K562 (cell line): ENCODE measurements at regions not wholly inside any gene's neighbourhood (a gene's known extent, or its start where the extent isn't known, plus 50 kb on each side); places are given as distances from the start of the nearest gene placed in this dataset.

Source experiments
- ATAC-seq: fragments of 200-7000 bp; cut with Tn5 transposase; 3 replicates; pipeline ENCODE4 v1.9.1; 2020; ENCODE audit warnings: moderate library complexity
- BruUV-seq: library from RNA; stranded (reverse); fragments of 400-500 nt; replicated peaks from 2 replicates; lab custom pipeline; 2021; lab: Mats Ljungman, UMichigan
- CTCF ChIA-PET: fragments of 300-600 bp; formaldehyde crosslinking; extraction: SDS; loops from one replicate; lab custom pipeline; 2021; ENCODE audit warnings: low intra/inter-chr PET ratio; lab: Yijun Ruan, JAX
- POLR2A ChIA-PET: fragments of 300-600, 350-650 bp; sonication (Branson Sonifier 250); formaldehyde crosslinking; extraction: SDS; loops from one replicate; lab custom pipeline; 2021; ENCODE audit warnings: antibody characterized with exemption, inconsistent platforms; lab: Yijun Ruan, JAX
- DNase-seq, 4 experiments: peaks; one replicate each; pipeline versions ENCODE4 v3.0.0 to v3.0.0-alpha.2; 2011 to 2018; ENCODE audit warnings: low spot score in 3 of 4, mixed read lengths in 3 of 4; ENCODE audit errors: extremely low read depth in 1 of 4
- FAIRE-seq: peaks from 2 replicates; lab custom pipeline; 2011; peaks lifted over from hg19 to GRCh38; lab: Jason Lieb, UNC
- H2AFZ ChIP-seq: 2 replicates; pipeline ENCODE4 v1.6.0; 2011; ENCODE audit warnings: low read depth, low read length, control low read depth, inconsistent platforms
- H3K27ac ChIP-seq: fragments of 200-600 bp; 3 replicates; pipeline ENCODE4 v1.8.0; 2011; ENCODE audit warnings: low read depth, mild to moderate bottlenecking, control low read depth, inconsistent platforms, low read length, moderate library complexity, mixed read lengths; ENCODE audit errors: extremely low read depth
- H3K27me3 ChIP-seq, 2 experiments: fragments of 300-600 bp in 1 of 2; 2 replicates in 1 of 2; 3 replicates in 1 of 2; pipeline versions ENCODE4 v1.6.0 to v1.8.0; 2011; ENCODE audit warnings: inconsistent platforms in 2 of 2, low read length in 2 of 2, mild to moderate bottlenecking in 1 of 2, mixed read lengths in 1 of 2, moderate library complexity in 1 of 2; ENCODE audit not compliant: control insufficient read depth in 2 of 2, insufficient read depth in 2 of 2
- H3K36me3 ChIP-seq: fragments of 300-600 bp; 3 replicates; pipeline ENCODE4 v1.8.0; 2011; ENCODE audit warnings: mild to moderate bottlenecking, low read length, inconsistent platforms; ENCODE audit not compliant: control insufficient read depth, insufficient read depth
- H3K4me1 ChIP-seq, 2 experiments: fragments of 200-600 bp in 1 of 2; replicated peaks in 1 of 2; 2 replicates in 1 of 2; 3 replicates in 1 of 2; pipeline versions ENCODE4 v1.5.1 to v1.8.0; 2011; ENCODE audit warnings: inconsistent platforms in 2 of 2, low read length in 2 of 2, mild to moderate bottlenecking in 1 of 2, mixed read lengths in 1 of 2, moderate library complexity in 1 of 2; ENCODE audit not compliant: control insufficient read depth in 2 of 2, insufficient read depth in 2 of 2
- H3K4me2 ChIP-seq: 2 replicates; pipeline ENCODE4 v1.6.1; 2011; ENCODE audit warnings: low read length, control low read depth, inconsistent platforms, mixed read lengths; ENCODE audit not compliant: insufficient read depth
- H3K4me3 ChIP-seq: fragments of 200-600 bp; sonication (generic), shearing (Covaris generic); 2 replicates; pipeline ENCODE4 v1.5.1; 2016; ENCODE audit warnings: control low read depth, inconsistent platforms
- H3K79me2 ChIP-seq: fragments of 200-600 bp; 3 replicates; pipeline ENCODE4 v1.8.0; 2011; ENCODE audit warnings: low read length, inconsistent platforms; ENCODE audit not compliant: control insufficient read depth, insufficient read depth
- H3K9ac ChIP-seq, 2 experiments: 2 replicates each; pipeline versions ENCODE4 v1.6.0 to v1.6.1; 2011; ENCODE audit warnings: low read depth in 2 of 2, low read length in 2 of 2, control low read depth in 1 of 2, inconsistent platforms in 1 of 2, mild to moderate bottlenecking in 1 of 2, mixed read lengths in 1 of 2; ENCODE audit not compliant: insufficient read depth in 1 of 2
- H3K9me1 ChIP-seq: one replicate; pipeline ENCODE4 v1.6.0; 2011; ENCODE audit warnings: inconsistent platforms, mild to moderate bottlenecking, low read length, moderate library complexity; ENCODE audit not compliant: control insufficient read depth, insufficient read depth
- H3K9me3 ChIP-seq: replicated peaks from 2 replicates; pipeline ENCODE4 v1.5.1; 2011; ENCODE audit warnings: low read depth, low read length, inconsistent platforms; ENCODE audit not compliant: control insufficient read depth, insufficient read depth
- H4K20me1 ChIP-seq: replicated peaks from 2 replicates; pipeline ENCODE4 v1.6.1; 2011; ENCODE audit warnings: low read length, inconsistent platforms, mixed read lengths; ENCODE audit not compliant: control insufficient read depth, insufficient read depth
- DDX20 ChIP-seq: fragments of 450-650 bp; IDR thresholded peaks from 2 replicates; pipeline ENCODE4 v1.6.1; 2016; ENCODE audit warnings: missing genetic modification characterization, low read depth, mild to moderate bottlenecking, missing compliant biosample characterization, moderate library complexity
- DIDO1 ChIP-seq: fragments of 450-650 bp; IDR thresholded peaks from 2 replicates; pipeline ENCODE4 v1.6.1; 2016; ENCODE audit warnings: low read depth, missing biosample characterization, missing genetic modification characterization
- E2F4 ChIP-seq: sonication (generic); formaldehyde crosslinking; IDR thresholded peaks from 2 replicates; pipeline ENCODE4 v1.8.0; 2022; ENCODE audit warnings: mild to moderate bottlenecking, low read depth, missing genetic modification reagents
- ETV5 ChIP-seq: sonication (generic); formaldehyde crosslinking; IDR thresholded peaks from 2 replicates; pipeline ENCODE4 v1.4.0; 2020; ENCODE audit warnings: low read depth, mild to moderate bottlenecking, missing genetic modification reagents
- FOXK2 ChIP-seq, 2 experiments: fragments of 450-650 bp; IDR thresholded peaks in 1 of 2; conservative IDR thresholded peaks in 1 of 2; 2 replicates each; pipeline ENCODE4 v1.6.1; 2016; ENCODE audit warnings: low read depth in 2 of 2, mild to moderate bottlenecking in 1 of 2
- KLF1 ChIP-seq: fragments of 450-650 bp; IDR thresholded peaks from 2 replicates; pipeline ENCODE4 v1.6.1; 2016; ENCODE audit warnings: missing genetic modification characterization, missing compliant biosample characterization
- MTA1 ChIP-seq: fragments of 450-650 bp; IDR thresholded peaks from 2 replicates; pipeline ENCODE4 v1.6.1; 2017; ENCODE audit warnings: borderline replicate concordance
- SMAD3 ChIP-seq: fragments of 450-650 bp; formaldehyde crosslinking; conservative IDR thresholded peaks from 2 replicates; pipeline ENCODE4 v1.4.0; 2020; ENCODE audit warnings: mild to moderate bottlenecking
- TCF15 ChIP-seq: fragments of 250-450 bp; sonication (Bioruptor Pico); IDR thresholded peaks from 2 replicates; pipeline ENCODE4 v1.8.0; 2022; ENCODE audit warnings: moderate library complexity, mild to moderate bottlenecking, inconsistent platforms
- THAP7 ChIP-seq: fragments of 250-450 bp; sonication (Bioruptor Pico); IDR thresholded peaks from 2 replicates; pipeline ENCODE4 v1.5.0; 2021
- TSC22D4 ChIP-seq: fragments of 450-650 bp; IDR thresholded peaks from 2 replicates; pipeline ENCODE4 v1.6.1; 2016; ENCODE audit warnings: missing genetic modification characterization, missing biosample characterization, control low read depth
- ZKSCAN3 ChIP-seq: fragments of 250-450 bp; sonication (Bioruptor Pico); IDR thresholded peaks from 2 replicates; pipeline ENCODE4 v1.4.0; 2020
- ZNF224 ChIP-seq: sonication (generic); formaldehyde crosslinking; IDR thresholded peaks from 2 replicates; pipeline ENCODE4 v1.8.0; 2022; ENCODE audit warnings: mild to moderate bottlenecking, missing genetic modification reagents
- ZNF232 ChIP-seq: sonication (generic); formaldehyde crosslinking; IDR thresholded peaks from 2 replicates; pipeline ENCODE4 v1.8.0; 2022; ENCODE audit warnings: mild to moderate bottlenecking, missing genetic modification reagents
- ZNF316 ChIP-seq: fragments of 450-650 bp; IDR thresholded peaks from 2 replicates; pipeline ENCODE4 v1.6.1; 2016
- ZNF512 ChIP-seq: IDR thresholded peaks from 2 replicates; pipeline ENCODE4 v1.6.1; 2016; ENCODE audit warnings: missing genetic modification characterization, missing compliant biosample characterization
- WGBS: fragments of 100-300 bp; shearing (Covaris generic); methylation state at CpG from one replicate; pipeline ENCODE4 v1.1.6; 2016; ENCODE audit warnings: low coverage, mixed read lengths; ENCODE audit not compliant: insufficient coverage; ENCODE audit errors: missing lambda C conversion rate; 5-methylcytosine and 5-hydroxymethylcytosine counted together
- in situ Hi-C: fragments of 300-500 bp; cut with MboI; formaldehyde crosslinking; loops from 4 replicates; pipeline ENCODE4 v1.15.0; 2018; ENCODE audit warnings: inconsistent platforms, mixed read lengths
- intact Hi-C: fragments of 100-400 bp; cut with micrococcal nuclease; formaldehyde crosslinking; loops from 2 replicates; pipeline ENCODE4 v1.14.2; 2022

GRCh38 chr6:92687278-92687677 is 732.1 kb downstream of the EPHA7 start:
- Histone ChIP-seq H4K20me1 (no peaks in the 10 kb centered on the region), H3K4me2 (no peak overlapping the region), H3K9me3 (no peaks in the 10 kb centered on the region), H3K27ac (no peak overlapping the region), H3K27me3 (no peaks in the 10 kb centered on the region), H3K36me3 (no peaks in the 10 kb centered on the region), H2AFZ (no peak overlapping the region), H3K4me3 (no peak overlapping the region), H3K9me1 (no peaks in the 10 kb centered on the region), H3K9ac (no peak overlapping the region)
- 0% methylated on average over 2 of the region's 2 CpGs for WGBS
- TF ChIP-seq ZNF316 (no peak), ZNF224 (CRISPR knock-in tag) (no peak), KLF1 (no peak), THAP7 (CRISPR knock-in tag) (no peak), MTA1 (no peak), ZNF232 (CRISPR knock-in tag) (no peak), DDX20 (no peak)
- TF ChIP-seq, all 486 proteins: peak for 0
- ChIA-PET POLR2A (no interaction called here), CTCF (no interaction called here)
- intact Hi-C loops = no loop called here
- in situ Hi-C loops = no loop called here
- no peak for DNase-seq
- no peaks in the 10 kb centered on the region for H3K4me1 ChIP-seq
- no peak for FAIRE-seq
- H3K79me2 ChIP-seq = no peaks in the 10 kb centered on the region
- BruUV-seq = no TSS peak
- no peak for ATAC-seq

- FAIRE-seq (no peak), ATAC-seq (no peak), DNase-seq (no peak)
- ChIA-PET POLR2A (no interaction called here), CTCF (no interaction called here)
- Histone ChIP-seq H3K36me3 (no peaks in the 10 kb centered on the region), H4K20me1 (no peaks in the 10 kb centered on the region), H2AFZ (no peak overlapping the region), H3K27me3 (no peaks in the 10 kb centered on the region), H3K9me1 (no peaks in the 10 kb centered on the region), H3K4me2 (no peak overlapping the region), H3K9ac (no peak overlapping the region), H3K9me3 (no peaks in the 10 kb centered on the region), H3K4me1 (no peaks in the 10 kb centered on the region), H3K79me2 (no peaks in the 10 kb centered on the region), H3K4me3 (no peak overlapping the region), H3K27ac (no peak overlapping the region)
- WGBS = 0% methylated on average over 1 of the region's 1 CpG
- in situ Hi-C loops = no loop called here
- no TSS peak for BruUV-seq
- intact Hi-C loops = no loop called here
- no peak for TF ChIP-seq ETV5 (CRISPR knock-in tag)
- TF ChIP-seq E2F4 (CRISPR knock-in tag) = no peak
- TF ChIP-seq SMAD3 (CRISPR knock-in tag) = no peak
- no peak for TF ChIP-seq ZNF512
- no peak for TF ChIP-seq DIDO1 (tag)
- no peak for TF ChIP-seq ZKSCAN3 (CRISPR knock-in tag)
- TF ChIP-seq FOXK2 (conservative IDR thresholded peaks at IDR 0.05 in 1 of 2, IDR thresholded peaks at IDR 0.05 in 1 of 2; ENCODE audit: low read depth in 2 of 2) = no peak
- TF ChIP-seq TCF15 (CRISPR knock-in tag) = no peak
- TF ChIP-seq TSC22D4 (tag) = no peak
Observed at GRCh38 chr6:92684386-92684785, 735.0 kb downstream of the EPHA7 start.
